GDM1 (cell line): ENCODE measurements at regions not wholly inside any gene's neighbourhood (a gene's known extent, or its start where the extent isn't known, plus 50 kb on each side); places are given as distances from the start of the nearest gene placed in this dataset.
"Not testable (repeated sequence)": the region's sequence is repeated elsewhere in the genome, so short reads cannot be mapped to it uniquely, and the experiment has no call there.

ENCODE experiments used
- DNase-seq: peaks from one replicate; lab custom pipeline; 2025; lab: John Stamatoyannopoulos, UW

GRCh38 chr5:124027441-124027840 lies 515.5 kb downstream of the CSNK1G3 start:
- DNase-seq, result no peak

- DNase-seq, result no peak
These were observed 513.4 kb downstream of the CSNK1G3 start for GRCh38 chr5:124025306-124025845.

GRCh38 chr5:124022966-124023365 lies 511.0 kb downstream of the CSNK1G3 start:
- no peak for DNase-seq

- no peak for DNase-seq
These were observed 509.8 kb downstream of the CSNK1G3 start for GRCh38 chr5:124021776-124022175.

- DNase-seq, result no peak
These were observed 509.2 kb downstream of the CSNK1G3 start for GRCh38 chr5:124021066-124021641.

GRCh38 chr5:124017321-124017720 lies 505.3 kb downstream of the CSNK1G3 start:
- not testable (repeated sequence) for DNase-seq

GRCh38 chr5:124007675-124008398 lies 495.9 kb downstream of the CSNK1G3 start:
- DNase-seq, result no peak

- no peak for DNase-seq
These were observed 489.1 kb downstream of the CSNK1G3 start for GRCh38 chr5:124001036-124001615.

- DNase-seq, result no peak
These were observed 488.6 kb downstream of the CSNK1G3 start for GRCh38 chr5:124000538-124000937.

GRCh38 chr5:123997462-123998215 lies 485.7 kb downstream of the CSNK1G3 start:
- no peak for DNase-seq

- DNase-seq, result no peak
These were observed 485.1 kb downstream of the CSNK1G3 start for GRCh38 chr5:123997064-123997461.

- DNase-seq, result no peak
These were observed 480.7 kb downstream of the CSNK1G3 start for GRCh38 chr5:123992641-123993040.

GRCh38 chr5:123987956-123988355 lies 476.0 kb downstream of the CSNK1G3 start:
- DNase-seq, result no peak

- no peak for DNase-seq
These were observed 464.5 kb downstream of the CSNK1G3 start for GRCh38 chr5:123976379-123977033.

- DNase-seq, result not testable (repeated sequence)
These were observed 463.5 kb downstream of the CSNK1G3 start for GRCh38 chr5:123975521-123975920.

GRCh38 chr5:123966781-123967180 lies 454.8 kb downstream of the CSNK1G3 start:
- DNase-seq, result no peak

GRCh38 chr5:123965626-123966025 lies 453.6 kb downstream of the CSNK1G3 start:
- DNase-seq, result no peak

- DNase-seq, result no peak
These were observed 452.9 kb downstream of the CSNK1G3 start for GRCh38 chr5:123964884-123965283.

- DNase-seq, result no peak
These were observed 448.5 kb downstream of the CSNK1G3 start for GRCh38 chr5:123960526-123960925.

- no peak for DNase-seq
These were observed 439.6 kb downstream of the CSNK1G3 start for GRCh38 chr5:123951582-123951977.

GRCh38 chr5:123950701-123951581 lies 439.0 kb downstream of the CSNK1G3 start:
- DNase-seq, result no peak
